ENCODE measurements at regions not wholly inside any gene's neighbourhood (a gene's known extent, or its start where the extent isn't known, plus 50 kb on each side); places are given as distances from the start of the nearest gene placed in this dataset.

DNA sequence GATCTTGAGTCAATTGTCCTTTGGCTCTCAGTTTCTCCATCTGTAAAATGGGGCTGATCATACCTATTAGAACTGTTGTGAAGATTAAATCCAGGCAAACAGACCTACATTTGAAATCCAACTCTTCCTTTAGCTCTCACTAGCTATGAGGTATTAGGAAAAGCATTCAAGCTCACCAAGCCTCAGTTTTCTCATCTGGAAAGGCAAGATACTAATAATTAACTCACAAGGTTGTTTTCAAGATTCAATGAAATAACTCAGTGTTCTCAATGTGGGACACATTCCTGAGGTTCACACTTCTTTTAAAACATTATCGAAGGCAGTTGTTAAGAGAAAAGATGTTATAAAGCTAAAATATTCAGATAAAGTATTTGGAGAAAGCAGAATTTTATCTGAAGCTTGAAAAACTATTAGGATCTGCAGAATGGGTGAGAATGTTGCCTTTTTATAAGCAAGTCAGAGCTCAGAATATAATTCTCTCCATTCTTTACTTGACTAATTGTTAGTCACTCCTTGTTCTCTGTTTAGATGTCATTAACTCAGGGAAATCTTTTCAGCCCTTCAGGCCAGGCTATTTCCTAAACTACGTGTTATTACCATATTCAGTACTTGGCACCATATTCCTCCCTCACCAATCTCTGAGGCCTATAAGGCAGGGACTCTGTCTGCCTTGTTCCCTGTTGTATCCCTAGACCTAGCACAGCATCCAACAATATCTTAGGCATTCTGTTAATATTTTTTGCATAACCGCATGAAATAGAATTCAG is 72.0 kb upstream of the VAV3 start:
- TF ChIP-seq, protein P1, sequence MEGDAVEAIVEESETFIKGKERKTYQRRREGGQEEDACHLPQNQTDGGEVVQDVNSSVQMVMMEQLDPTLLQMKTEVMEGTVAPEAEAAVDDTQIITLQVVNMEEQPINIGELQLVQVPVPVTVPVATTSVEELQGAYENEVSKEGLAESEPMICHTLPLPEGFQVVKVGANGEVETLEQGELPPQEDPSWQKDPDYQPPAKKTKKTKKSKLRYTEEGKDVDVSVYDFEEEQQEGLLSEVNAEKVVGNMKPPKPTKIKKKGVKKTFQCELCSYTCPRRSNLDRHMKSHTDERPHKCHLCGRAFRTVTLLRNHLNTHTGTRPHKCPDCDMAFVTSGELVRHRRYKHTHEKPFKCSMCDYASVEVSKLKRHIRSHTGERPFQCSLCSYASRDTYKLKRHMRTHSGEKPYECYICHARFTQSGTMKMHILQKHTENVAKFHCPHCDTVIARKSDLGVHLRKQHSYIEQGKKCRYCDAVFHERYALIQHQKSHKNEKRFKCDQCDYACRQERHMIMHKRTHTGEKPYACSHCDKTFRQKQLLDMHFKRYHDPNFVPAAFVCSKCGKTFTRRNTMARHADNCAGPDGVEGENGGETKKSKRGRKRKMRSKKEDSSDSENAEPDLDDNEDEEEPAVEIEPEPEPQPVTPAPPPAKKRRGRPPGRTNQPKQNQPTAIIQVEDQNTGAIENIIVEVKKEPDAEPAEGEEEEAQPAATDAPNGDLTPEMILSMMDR (IDR thresholded peaks at IDR 0.05): no peak
- TF ChIP-seq EP300 (IDR thresholded peaks at IDR 0.05) (no peak), POLR2AphosphoS5 (IDR thresholded peaks at IDR 0.05) (no peak)
